GM12878 (cell line): ENCODE measurements at regions not wholly inside any gene's neighbourhood (a gene's known extent, or its start where the extent isn't known, plus 50 kb on each side); places are given as distances from the start of the nearest gene placed in this dataset.

Experiments used
- ATAC-seq: fragments of 200-7000 bp; cut with Tn5 transposase; 3 replicates; pipeline ENCODE4 v1.9.1; 2020; ENCODE audit warnings: mild to moderate bottlenecking, moderate library complexity
- BruUV-seq: library from RNA; stranded (reverse); fragments of 400-500 nt; replicated peaks from 2 replicates; lab custom pipeline; 2021; lab: Mats Ljungman, UMichigan
- CTCF ChIA-PET: fragments of 300-600 bp; sonication (Branson Sonifier 250); formaldehyde crosslinking; extraction: SDS; loops from one replicate; lab custom pipeline; 2021; ENCODE audit warnings: inconsistent platforms; lab: Yijun Ruan, JAX
- POLR2A ChIA-PET: fragments of 350-600 bp; formaldehyde crosslinking; extraction: SDS; loops from one replicate; lab custom pipeline; 2021; ENCODE audit warnings: inconsistent platforms; lab: Charles Lee
- RAD21 ChIA-PET: fragments of 300-600 bp; sonication (Branson Sonifier 250); formaldehyde crosslinking; loops from one replicate; lab custom pipeline; 2023; ENCODE audit warnings: antibody characterized with exemption; ENCODE audit not compliant: unreplicated experiment; lab: Charles Lee
- SMC1A ChIA-PET: fragments of 300-600 bp; sonication (Branson Sonifier 250); formaldehyde crosslinking; loops from one replicate; lab custom pipeline; 2023; ENCODE audit not compliant: unreplicated experiment, uncharacterized antibody; lab: Charles Lee
- DNase-seq: peaks from one replicate; pipeline ENCODE4 v3.0.0-alpha.2; 2011; ENCODE audit warnings: low read depth, low spot score
- FAIRE-seq: peaks from 3 replicates; lab custom pipeline; 2011; peaks lifted over from hg19 to GRCh38; lab: Jason Lieb, UNC
- H2AFZ ChIP-seq: 2 replicates; pipeline ENCODE4 v1.6.0; 2011; ENCODE audit warnings: low read depth, low read length, control low read depth; ENCODE audit not compliant: control insufficient read depth
- H3K27ac ChIP-seq: 2 replicates; pipeline ENCODE4 v1.5.1; 2011; ENCODE audit warnings: control low read depth; ENCODE audit not compliant: control insufficient read depth, insufficient read depth
- H3K27me3 ChIP-seq, 2 experiments: replicated peaks in 1 of 2; 2 replicates each; pipeline versions ENCODE4 v1.6.0 to v1.6.1; 2011; ENCODE audit warnings: low read length in 1 of 2; ENCODE audit not compliant: control insufficient read depth in 2 of 2, insufficient read depth in 2 of 2
- H3K36me3 ChIP-seq, 2 experiments: 2 replicates each; pipeline ENCODE4 v1.5.1; 2011; ENCODE audit warnings: low read length in 1 of 2; ENCODE audit not compliant: control insufficient read depth in 2 of 2, insufficient read depth in 2 of 2
- H3K4me1 ChIP-seq: 2 replicates; pipeline ENCODE4 v1.6.1; 2011; ENCODE audit warnings: mild to moderate bottlenecking, low read length, moderate library complexity, mixed read lengths; ENCODE audit not compliant: control insufficient read depth, insufficient read depth
- H3K4me2 ChIP-seq: 2 replicates; pipeline ENCODE4 v1.6.0; 2011; ENCODE audit warnings: control low read depth; ENCODE audit not compliant: control insufficient read depth, insufficient read depth
- H3K4me3 ChIP-seq: fragments of 200-600 bp; sonication (generic); 2 replicates; pipeline ENCODE4 v1.5.1; 2016
- H3K79me2 ChIP-seq: 2 replicates; pipeline ENCODE4 v1.6.0; 2011; ENCODE audit warnings: low read length; ENCODE audit not compliant: control insufficient read depth, insufficient read depth
- H3K9ac ChIP-seq: 2 replicates; pipeline ENCODE4 v1.8.0; 2011; ENCODE audit warnings: low read length, control low read depth, mixed read lengths; ENCODE audit not compliant: control insufficient read depth, insufficient read depth
- H3K9me3 ChIP-seq: replicated peaks from 3 replicates; pipeline ENCODE4 v1.5.1; 2011; ENCODE audit warnings: mild to moderate bottlenecking, low read length; ENCODE audit not compliant: control insufficient read depth, insufficient read depth
- H4K20me1 ChIP-seq: 2 replicates; pipeline ENCODE4 v1.6.0; 2011; ENCODE audit not compliant: control insufficient read depth, insufficient read depth
- ASH2L ChIP-seq: fragments of 300-600, 200-600 bp; sonication (generic); IDR thresholded peaks from 2 replicates; pipeline ENCODE4 v1.6.1; 2017; ENCODE audit warnings: low read depth, mild to moderate bottlenecking, borderline replicate concordance
- CBX3 ChIP-seq: fragments of 200-600 bp; sonication (generic); IDR thresholded peaks from 2 replicates; pipeline ENCODE4 v1.6.1; 2016; ENCODE audit warnings: low read depth, borderline replicate concordance
- CREB1 ChIP-seq: IDR thresholded peaks from 2 replicates; pipeline ENCODE4 v1.6.1; 2012; ENCODE audit warnings: low read depth, mild to moderate bottlenecking, inconsistent platforms
- DPF2 ChIP-seq: fragments of 450-650 bp; IDR thresholded peaks from 2 replicates; pipeline ENCODE4 v1.6.1; 2017; ENCODE audit warnings: mild to moderate bottlenecking
- FOXK2 ChIP-seq: fragments of 450-650 bp; IDR thresholded peaks from 2 replicates; pipeline ENCODE4 v1.6.1; 2017; ENCODE audit warnings: mild to moderate bottlenecking, moderate library complexity
- HCFC1 ChIP-seq: fragments of 150-350 bp; IDR thresholded peaks from 2 replicates; pipeline ENCODE4 v1.6.1; 2014; ENCODE audit warnings: low read length
- NBN ChIP-seq: fragments of 450-650 bp; IDR thresholded peaks from 2 replicates; pipeline ENCODE4 v1.6.1; 2016
- POLR2AphosphoS5 ChIP-seq: IDR thresholded peaks from 2 replicates; pipeline ENCODE4 v1.6.1; 2011; ENCODE audit warnings: mild to moderate bottlenecking, low read length, inconsistent platforms
- RCOR1 ChIP-seq: conservative IDR thresholded peaks from 2 replicates; pipeline ENCODE4 v1.6.1; 2012; ENCODE audit warnings: low read depth, low read length, improper control_type of control experiment
- RELA ChIP-seq: fragments of 450-650 bp; IDR thresholded peaks from 2 replicates; pipeline ENCODE4 v1.8.0; 2014; ENCODE audit warnings: borderline replicate concordance; ENCODE audit not compliant: partially characterized antibody
- RUNX3 ChIP-seq: IDR thresholded peaks from 2 replicates; pipeline ENCODE4 v1.6.1; 2012; ENCODE audit warnings: low read length, inconsistent platforms
- SMC3 ChIP-seq: IDR thresholded peaks from 2 replicates; pipeline ENCODE4 v1.6.1; 2011; ENCODE audit warnings: low read length, improper control_type of control experiment, borderline replicate concordance
- SREBF1 ChIP-seq: IDR thresholded peaks from 2 replicates; pipeline ENCODE4 v1.6.1; 2012; ENCODE audit warnings: mild to moderate bottlenecking, low read length
- SUPT20H ChIP-seq: IDR thresholded peaks from 2 replicates; pipeline ENCODE4 v1.6.1; 2011; ENCODE audit warnings: low read depth, mild to moderate bottlenecking, low read length, moderate library complexity, borderline replicate concordance; ENCODE audit not compliant: control insufficient read depth
- SUZ12 ChIP-seq: fragments of 200-600 bp; sonication (generic); IDR thresholded peaks from one replicate; pipeline ENCODE4 v1.6.1; 2018; ENCODE audit warnings: antibody characterized with exemption, mild to moderate bottlenecking; ENCODE audit not compliant: unreplicated experiment
- YY1 ChIP-seq: IDR thresholded peaks from 2 replicates; pipeline ENCODE4 v1.6.1; 2011; ENCODE audit warnings: low read depth, mild to moderate bottlenecking, low read length
- WGBS: methylation state at CpG from one replicate; pipeline ENCODE4 v1.1.6; 2016; ENCODE audit warnings: low lambda C conversion rate; ENCODE audit not compliant: insufficient replicate concordance, insufficient coverage; ENCODE audit errors: missing lambda C conversion rate; 5-methylcytosine and 5-hydroxymethylcytosine counted together
- in situ Hi-C: fragments of 300-500 bp; cut with MboI; formaldehyde crosslinking; loops from 9 replicates; pipeline ENCODE4 v1.14.3; 2018; ENCODE audit warnings: mixed read lengths
- intact Hi-C: fragments of 100-400 bp; cut with micrococcal nuclease; formaldehyde crosslinking; loops from one replicate; pipeline ENCODE4 v1.14.2; 2022; ENCODE audit not compliant: unreplicated experiment
- TF ChIP-seq, protein P1 (sequence below): fragments of 450-650 bp; IDR thresholded peaks from 2 replicates; pipeline ENCODE4 v1.6.1; 2018; ENCODE audit warnings: borderline replicate concordance, mild to moderate bottlenecking; ENCODE audit not compliant: partially characterized antibody

DNA sequence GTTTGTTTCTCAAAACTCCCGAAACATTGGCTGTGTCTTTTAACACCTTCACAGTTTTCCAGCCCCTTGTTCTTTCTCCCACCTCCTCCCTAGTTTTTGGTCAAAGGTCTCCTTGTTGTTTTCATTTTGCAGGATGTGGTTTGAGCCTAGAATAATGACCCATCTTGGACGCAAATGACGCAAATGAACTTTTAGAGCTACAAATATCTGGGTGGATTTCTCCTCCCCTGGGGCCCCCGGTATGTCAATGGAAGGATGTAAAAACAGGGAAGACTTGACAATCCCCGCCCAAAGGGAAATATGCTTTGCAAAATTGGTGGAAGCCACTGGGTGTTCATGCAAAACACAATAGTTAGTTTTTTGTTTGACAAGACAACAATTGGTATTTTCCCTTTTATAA lies 236.0 kb upstream of the IRX3 start:
- ATAC-seq (no peak), FAIRE-seq (no peak), DNase-seq (no peak)
- ChIA-PET RAD21 (no interaction called here), POLR2A (no interaction called here), CTCF (no interaction called here), SMC1A (no interaction called here)
- no peaks in the 10 kb centered on the region for H3K9me3 ChIP-seq
- intact Hi-C loops, result no loop called here
- no TSS peak for BruUV-seq
- H3K4me3 ChIP-seq, result no peak overlapping the region
- H3K79me2 ChIP-seq, result no peaks in the 10 kb centered on the region
- no peaks in the 10 kb centered on the region for H3K4me1 ChIP-seq
- H3K27me3 ChIP-seq, result no peaks in the 10 kb centered on the region
- H3K9ac ChIP-seq, result no peak overlapping the region
- TF ChIP-seq HCFC1 (no peak), SMC3 (no peak), RELA (no peak), POLR2AphosphoS5 (no peak), SREBF1 (no peak), SUZ12 (no peak), FOXK2 (no peak), SUPT20H (no peak), CREB1 (no peak), ASH2L (no peak), YY1 (no peak), NBN (no peak), RCOR1 (no peak), RUNX3 (no peak), CBX3 (no peak), DPF2 (no peak)
- TF ChIP-seq, protein P1, sequence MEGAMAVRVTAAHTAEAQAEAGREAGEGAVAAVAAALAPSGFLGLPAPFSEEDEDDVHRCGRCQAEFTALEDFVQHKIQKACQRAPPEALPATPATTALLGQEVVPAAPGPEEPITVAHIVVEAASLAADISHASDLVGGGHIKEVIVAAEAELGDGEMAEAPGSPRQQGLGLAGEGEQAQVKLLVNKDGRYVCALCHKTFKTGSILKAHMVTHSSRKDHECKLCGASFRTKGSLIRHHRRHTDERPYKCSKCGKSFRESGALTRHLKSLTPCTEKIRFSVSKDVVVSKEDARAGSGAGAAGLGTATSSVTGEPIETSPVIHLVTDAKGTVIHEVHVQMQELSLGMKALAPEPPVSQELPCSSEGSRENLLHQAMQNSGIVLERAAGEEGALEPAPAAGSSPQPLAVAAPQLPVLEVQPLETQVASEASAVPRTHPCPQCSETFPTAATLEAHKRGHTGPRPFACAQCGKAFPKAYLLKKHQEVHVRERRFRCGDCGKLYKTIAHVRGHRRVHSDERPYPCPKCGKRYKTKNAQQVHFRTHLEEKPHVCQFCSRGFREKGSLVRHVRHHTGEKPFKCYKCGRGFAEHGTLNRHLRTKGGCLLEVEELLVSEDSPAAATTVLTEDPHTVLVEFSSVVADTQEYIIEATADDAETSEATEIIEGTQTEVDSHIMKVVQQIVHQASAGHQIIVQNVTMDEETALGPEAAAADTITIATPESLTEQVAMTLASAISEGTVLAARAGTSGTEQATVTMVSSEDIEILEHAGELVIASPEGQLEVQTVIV, result no peak
- H2AFZ ChIP-seq, result no peak overlapping the region
- in situ Hi-C loops, result no loop called here
- H3K36me3 ChIP-seq, result no peaks in the 10 kb centered on the region
- no peaks in the 10 kb centered on the region for H4K20me1 ChIP-seq
- H3K27ac ChIP-seq, result no peak overlapping the region
- WGBS, result 17% methylated on average over 5 of the region's 5 CpGs
- H3K4me2 ChIP-seq, result no peak overlapping the region
